Activated CD4-positive, alpha-beta T cell treated with anti-CD3 and anti-CD28 coated beads, Interleukin-2, amount 50 U/mL, for 24 hours (primary cell): ENCODE measurements at regions not wholly inside any gene's neighbourhood (a gene's known extent, or its start where the extent isn't known, plus 50 kb on each side); places are given as distances from the start of the nearest gene placed in this dataset.

Source experiments
- DNase-seq, 2 donors: peaks; one replicate each; pipeline ENCODE4 v3.0.0-alpha.2; 2020; ENCODE audit warnings: low read depth in 1 of 2, low spot score in 1 of 2

DNA sequence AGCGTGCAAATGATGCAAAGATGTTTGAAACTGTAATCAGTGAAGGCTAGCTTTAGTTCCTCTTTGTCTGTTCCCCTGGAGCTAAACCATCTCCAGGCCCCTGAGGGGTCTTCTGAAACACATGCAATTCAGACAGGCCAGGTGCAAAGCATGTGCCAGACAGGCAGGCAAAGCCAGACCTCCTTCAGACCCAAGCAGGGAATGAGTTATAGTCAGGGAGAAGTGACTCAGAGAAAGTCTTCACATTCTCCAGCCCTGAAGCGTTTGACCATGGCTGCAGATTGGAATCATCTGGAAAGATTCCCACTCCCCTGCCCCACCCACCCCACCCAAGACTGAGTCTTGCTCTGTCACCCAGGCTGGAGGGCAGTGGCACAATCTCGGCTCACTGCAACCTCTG lies 187.0 kb upstream of the ISX start:
- DNase-seq, result no peak

DNA sequence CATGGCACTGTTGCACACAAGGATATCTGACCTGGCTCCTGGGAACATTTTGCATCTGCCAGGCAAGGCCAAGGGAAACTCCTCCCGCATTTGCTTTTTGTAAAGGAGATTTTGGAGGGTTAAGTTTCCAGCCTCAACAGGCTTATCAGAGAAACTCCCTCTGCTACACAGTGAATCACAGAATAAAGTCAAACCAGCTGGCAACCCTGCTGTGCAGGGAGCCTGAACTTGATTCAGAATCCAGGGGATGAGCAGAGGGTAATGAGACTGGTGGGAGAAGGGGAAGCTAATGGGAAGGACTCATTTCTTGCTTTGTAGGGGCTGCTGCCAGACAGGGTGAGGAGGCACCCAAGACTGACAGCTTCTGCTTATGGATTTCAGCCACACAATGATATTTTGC lies 185.3 kb upstream of the ISX start:
- DNase-seq, result no peak

DNA sequence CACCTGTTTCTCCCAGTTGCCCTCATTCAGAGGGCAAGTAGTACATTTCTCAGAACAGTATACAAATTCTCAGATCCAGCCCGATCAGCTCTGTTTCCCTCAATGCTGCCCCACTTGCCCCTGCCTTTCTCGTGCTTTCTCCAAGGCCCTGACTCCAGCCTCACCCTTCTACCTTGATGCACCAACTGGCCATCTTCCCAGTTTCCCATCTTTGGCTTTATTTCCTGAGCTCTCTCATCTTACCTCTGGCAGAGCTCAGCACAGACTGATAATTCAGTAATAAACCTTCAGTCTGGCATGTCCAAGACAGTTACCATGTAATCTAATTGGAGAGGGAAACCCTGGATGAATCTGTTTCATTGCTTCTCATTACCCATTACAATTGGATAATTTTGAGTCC lies 184.5 kb upstream of the ISX start:
- DNase-seq, result no peak

DNA sequence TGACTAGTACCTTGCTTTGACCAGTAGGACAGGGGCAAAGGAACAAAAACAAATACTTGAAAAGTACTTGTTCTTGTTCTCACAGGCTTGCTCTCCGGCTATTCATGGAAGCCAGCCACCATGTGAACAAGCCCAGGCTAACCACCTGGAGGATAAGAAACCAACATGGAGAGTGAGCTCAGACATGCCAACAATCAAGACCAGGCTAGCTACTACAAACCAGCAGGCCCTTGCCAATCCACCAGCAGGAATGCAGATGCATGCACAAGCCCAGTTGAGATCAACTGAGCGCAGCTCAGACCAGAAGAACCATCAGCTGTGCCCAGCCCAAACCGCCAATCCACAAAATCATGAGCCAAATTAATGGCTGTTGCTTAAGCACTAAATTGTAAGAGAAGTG lies 180.1 kb upstream of the ISX start:
- no peak for DNase-seq

DNA sequence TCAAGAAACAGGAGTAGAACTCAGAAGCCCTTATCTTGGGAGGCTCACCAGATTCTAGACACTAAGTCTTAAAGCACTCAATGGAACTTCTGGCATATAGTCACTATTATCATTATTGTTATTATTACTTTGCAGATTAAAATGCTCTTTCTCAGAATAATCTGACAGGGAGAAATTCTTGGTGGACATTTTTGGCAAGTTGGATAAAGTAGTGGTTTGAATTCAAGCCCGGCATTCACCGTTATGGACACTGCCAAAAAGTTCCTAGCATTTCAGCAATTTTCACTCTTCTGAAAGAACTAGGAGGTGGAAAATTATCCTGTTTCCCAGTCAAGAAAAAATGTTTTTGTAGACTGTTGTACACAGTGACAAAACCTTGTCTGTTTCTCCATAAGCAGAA lies 179.6 kb upstream of the ISX start:
- DNase-seq, result no peak

DNA sequence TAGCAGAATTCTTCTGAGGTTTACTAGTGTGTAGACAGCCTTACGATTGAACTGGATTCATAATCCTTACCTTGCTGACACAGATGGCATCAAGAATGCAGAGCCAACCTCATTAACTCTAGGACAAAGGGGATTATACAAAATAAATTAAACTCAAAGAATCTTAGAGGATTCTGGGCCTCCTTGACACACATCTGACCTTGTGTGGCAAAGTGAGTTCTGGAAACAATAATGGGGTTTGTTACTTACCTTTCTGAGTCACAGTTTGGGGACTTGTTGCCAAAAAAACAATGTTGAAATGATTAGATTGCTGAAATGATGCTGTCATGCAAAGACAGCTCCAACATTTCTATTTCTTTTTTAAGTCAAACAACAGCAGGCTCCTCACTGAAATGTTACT lies 179.1 kb upstream of the ISX start:
- DNase-seq, result no peak

DNA sequence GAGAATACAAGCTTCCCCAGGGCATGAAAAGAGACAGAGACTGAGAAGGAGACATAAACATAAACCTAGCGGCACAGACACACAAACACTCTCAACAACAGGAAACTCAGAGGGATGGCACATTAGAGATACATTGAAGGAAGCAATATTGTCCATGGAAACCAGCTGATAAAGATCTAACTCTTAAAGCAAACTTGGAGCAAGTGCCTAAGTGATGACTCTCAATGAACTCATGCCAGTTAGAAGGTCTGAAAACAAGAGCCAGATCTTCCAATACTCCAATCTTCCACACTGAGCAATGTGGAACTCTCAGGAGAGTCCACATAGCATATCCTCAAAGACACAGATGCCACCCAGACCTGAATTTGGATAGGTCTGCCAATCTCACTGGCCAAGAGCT lies 168.8 kb upstream of the ISX start:
- DNase-seq, result no peak

DNA sequence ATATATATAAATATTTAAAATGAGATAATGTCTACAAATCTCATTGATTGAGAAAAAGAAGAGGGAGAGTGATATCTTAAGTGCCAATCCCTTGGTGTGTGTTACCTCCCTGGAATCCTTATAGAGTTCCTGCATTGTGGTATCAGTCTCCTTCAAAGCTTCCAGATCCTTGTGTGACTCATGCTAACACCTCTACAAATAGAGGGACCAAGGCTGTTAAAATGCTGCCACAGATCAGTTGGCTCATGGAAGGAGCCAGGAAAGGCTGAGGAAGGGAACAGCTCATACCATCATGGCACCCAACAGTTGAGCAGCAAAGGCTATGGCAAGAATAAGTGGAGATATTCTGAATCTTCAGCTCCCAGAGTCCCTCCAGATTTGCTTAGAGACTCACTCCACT lies 163.6 kb upstream of the ISX start:
- DNase-seq, result no peak

DNA sequence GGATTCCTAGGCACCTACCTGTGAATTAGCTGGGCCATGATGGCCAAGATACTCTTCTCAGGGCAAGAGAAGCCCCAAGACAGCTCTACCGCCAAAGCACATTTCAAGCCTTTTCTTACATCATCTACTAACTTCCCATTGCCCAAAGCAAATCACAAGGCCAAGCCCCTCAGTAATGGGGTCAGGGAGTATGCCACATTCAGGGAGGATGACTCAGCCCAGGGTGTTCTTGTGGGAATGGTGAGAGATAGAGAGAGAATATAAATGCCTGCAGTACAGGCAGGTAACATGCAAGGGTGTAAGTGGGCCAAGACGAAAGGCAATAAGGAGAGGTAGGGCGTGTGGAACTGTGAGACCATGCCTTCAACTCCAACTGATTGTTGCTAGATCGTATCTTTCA lies 162.5 kb upstream of the ISX start:
- DNase-seq, result no peak

DNA sequence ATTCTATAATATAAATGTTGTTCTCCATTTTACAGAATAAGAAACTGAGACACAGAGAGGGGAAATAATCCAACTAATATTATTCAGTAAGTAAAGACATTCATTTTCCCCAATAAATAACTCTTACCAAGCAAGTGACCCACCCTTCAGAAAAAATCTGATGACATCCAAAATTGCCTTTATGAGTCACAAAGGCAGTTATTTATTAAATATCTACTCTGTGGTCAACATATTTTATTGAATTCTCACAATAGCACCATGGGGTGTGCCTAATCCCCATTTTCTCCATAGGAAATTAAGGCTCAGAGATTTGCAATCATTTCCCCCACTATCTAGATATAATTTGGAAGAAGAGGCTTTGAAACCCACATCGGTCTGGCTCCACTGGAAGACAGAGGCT lies 161.5 kb upstream of the ISX start:
- DNase-seq, result no peak

DNA sequence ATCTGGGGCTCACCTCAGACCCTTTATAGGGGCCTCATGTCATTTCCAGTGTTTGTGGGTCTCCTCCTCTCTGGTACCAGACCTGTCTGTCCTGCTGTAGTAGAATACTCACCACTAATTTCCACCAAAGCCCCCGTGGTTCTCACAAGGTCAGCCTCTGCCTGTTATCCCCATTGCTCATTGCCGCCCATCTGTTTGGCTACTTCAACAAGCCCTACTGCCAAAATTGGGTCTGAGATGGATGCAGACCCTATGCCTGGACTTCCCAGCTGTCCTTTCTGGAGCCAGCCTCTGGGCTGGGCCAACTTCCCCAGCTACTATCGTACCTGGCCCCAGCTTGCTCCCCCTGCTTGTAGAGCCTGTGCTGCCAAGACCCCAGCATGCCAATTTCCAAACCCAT lies 152.1 kb upstream of the ISX start:
- no peak for DNase-seq

DNA sequence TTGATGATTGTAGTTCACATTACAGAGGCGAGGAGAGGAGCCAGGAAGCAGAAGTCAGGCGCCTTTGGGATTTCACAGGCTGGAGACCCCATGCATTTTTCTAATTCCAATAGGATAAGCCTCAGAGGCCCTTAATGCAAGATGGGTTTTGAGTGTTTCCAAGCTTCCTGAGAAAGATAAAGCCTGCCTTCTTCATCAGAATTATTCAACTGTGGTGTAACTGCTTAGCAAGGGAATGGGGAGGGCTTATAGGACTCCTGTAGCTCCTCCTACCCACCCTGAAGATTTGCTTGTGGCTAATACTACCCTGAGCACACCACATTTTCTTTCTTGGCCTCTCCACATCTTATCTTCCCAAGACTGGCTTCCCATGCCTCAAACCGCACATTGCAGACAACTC lies 151.1 kb upstream of the ISX start:
- no peak for DNase-seq

DNA sequence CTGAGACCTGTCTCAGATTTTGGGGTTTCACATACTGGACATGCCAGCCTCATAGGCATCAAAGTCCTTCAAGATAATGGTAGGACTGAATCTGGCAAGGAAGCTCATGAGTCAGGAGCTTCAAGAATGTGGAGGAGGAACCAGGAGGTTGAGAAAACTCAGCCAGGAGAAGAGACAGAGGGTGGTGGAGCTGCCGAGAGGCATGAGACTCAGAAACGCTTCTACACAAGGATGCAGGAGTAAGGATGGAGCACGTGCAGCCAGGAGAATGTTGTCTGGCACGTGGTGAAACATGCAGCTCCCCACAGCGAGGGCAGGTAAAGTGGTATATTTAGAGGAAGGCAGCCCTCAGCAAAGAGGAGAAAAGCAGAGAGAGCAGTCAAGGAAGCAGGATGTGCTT lies 148.7 kb upstream of the ISX start:
- DNase-seq, result no peak

DNA sequence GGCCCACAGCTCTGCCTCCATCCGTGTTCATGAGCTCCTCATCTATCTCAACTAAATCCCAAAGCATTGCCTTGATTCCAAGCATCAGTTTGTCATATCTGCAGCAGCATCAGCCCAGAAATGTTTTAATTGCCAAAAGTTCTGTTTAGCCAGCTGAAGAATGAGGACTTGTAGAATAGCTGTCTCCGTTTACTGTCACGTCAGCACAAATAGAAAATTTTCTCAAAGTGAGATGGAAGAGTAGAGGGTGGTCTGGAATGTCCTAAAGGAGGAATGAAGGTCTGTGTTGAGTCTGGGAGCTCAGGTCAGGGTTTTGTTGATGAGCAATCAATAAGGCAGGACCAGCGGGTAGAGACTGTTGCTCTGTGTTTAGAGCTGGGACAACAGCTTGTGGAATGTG lies 134.9 kb upstream of the ISX start:
- DNase-seq, result no peak

DNA sequence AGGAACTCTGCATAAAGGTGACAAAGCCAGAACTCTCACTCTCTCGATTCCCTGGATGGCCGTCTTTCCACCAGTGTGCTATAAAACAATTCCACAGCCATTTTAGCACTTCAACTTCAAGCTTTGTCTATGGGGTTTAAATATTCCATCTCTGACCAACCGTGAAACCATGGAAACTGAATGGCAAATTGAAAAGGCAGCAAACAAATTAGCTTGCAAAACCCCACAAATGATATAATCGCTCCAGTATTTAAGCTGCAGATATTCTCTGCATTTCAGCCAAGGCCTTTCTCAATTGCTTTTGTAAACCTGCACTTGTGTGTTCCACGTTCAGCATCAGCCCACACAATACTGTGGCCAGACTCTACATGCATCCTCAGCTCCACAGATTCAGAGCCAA lies 131.7 kb upstream of the ISX start:
- DNase-seq, result no peak

DNA sequence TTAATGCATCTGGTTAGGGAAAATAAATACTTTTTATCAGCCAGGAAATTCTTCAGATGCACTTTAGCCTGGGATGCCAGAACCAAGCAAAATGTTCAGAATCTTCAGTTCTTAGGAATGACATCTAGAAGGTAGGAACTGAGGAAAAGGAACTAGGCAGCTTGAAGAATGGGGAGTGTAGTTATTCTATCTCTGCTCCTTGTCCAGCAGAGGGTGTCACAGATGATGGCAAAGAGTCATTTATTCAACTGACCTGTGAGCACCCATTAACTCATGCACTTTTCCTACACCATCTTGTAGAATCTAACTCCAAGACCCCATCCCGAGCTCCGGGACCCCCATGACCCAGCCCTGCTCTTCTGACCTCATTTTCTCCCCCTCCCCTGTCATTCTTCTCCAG lies 122.1 kb upstream of the ISX start:
- no peak for DNase-seq

DNA sequence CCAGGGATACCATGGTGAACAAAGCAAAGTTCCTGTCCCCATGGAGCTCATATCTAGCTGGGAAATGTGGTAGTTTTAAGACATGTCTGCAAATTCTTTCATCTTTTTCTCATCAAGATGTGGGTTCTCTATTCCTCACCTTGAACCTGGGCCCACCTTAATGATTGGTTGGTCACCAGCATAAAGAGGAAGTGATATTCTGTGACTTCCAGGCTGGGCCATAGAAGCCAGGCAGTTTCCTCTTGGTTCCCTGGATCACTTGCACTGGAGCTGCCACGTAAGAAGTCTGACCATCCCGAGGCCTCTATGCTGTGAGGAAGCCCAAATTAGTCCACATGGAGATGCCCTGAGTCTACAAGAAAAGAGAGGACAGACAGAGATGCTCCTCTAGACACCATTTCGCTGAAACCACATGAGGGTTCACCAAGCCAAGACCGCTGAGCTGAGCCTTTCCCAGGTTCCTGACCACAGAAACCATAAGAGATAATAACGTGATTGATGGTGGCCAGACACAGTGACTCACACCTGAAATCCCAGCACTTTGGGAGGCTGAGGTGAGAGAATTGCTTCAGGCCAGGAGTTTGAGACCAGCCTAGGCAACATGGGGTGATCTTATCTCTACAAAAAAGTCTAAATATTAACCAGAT lies 119.5 kb upstream of the ISX start:
- no peak for DNase-seq

DNA sequence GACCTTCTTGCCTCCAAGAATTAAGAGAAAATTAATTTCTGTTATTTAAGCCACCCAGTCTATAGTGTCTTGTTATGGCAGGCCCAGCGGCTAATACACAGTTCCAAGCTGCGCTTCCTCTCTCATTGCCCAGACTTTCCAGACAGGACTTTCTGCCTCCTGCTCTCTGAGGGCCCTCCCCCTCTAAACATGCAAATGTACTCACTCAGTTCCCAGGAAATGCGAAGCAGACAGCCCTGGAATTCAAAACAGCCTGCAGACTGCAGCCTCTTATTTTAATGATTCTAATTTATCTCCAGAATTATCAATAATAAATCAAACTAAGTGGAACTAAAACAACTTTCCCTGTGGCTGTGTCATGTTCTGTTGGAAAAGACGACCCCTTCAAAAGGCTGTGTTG lies 115.5 kb upstream of the ISX start:
- DNase-seq, result no peak

DNA sequence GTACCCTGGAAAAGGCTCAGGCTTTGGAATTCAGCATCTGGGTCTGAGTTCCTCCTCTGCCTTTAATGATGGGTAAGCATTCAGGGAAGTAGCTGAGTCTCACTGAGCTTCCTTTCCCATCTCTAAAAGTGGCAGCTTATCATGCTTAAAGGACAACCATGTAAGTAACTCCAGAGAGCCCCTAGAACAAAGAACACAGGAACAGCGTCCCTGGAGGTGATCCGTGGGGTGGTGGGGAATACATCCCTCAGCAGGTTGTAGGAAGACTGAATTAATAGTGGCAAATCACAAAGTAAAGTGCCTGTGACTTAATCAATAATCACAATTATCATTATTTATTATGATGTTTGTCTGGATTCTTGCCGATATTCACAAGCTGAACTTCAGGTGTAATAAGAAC lies 114.7 kb upstream of the ISX start:
- no peak for DNase-seq

DNA sequence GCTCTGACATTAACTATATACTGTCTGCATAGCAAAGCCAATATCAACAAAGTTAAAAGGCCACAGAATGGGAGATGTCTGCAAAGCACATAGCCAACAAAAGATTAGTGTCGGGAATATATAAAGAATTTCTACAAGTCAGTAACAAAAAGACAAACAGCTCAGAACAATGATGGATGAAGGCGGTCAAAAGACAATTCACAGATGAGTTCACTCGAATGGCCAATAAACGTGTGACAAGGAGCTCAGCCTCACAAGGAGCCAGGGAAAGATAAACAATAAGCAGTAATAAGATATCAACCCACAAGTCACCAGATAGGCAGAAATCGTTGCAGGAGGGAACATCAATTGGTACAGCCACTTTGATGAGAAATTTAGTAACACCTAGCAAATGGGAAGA lies 106.0 kb upstream of the ISX start:
- DNase-seq, result no peak

DNA sequence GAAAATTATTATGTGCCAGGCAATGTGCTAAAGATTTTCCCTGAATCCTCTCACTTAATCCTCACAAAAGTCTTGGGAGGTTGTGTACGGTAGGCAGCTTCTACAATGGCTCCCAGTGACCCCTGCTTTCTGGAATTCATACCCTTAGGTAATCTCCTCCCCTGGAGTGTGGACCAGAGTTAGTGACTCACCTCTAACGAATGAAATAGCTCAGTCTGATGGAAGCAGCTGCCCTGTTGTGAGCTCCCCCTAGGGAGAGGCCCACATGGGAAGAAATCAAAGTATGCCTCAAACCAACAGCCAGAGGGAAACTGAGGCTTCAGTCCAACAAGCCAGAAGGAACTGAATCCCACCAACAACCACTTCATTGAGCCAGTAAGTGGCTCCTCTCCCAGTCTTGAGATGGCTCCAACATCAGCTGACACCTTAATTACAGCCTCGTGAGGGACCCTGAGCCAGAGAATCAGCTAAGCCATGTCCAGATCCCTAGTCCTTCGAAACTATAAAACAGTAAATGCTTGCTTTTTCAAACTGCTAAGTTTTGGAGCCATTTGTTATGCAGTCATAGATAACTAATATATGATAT lies 98.9 kb upstream of the ISX start:
- DNase-seq, result no peak

DNA sequence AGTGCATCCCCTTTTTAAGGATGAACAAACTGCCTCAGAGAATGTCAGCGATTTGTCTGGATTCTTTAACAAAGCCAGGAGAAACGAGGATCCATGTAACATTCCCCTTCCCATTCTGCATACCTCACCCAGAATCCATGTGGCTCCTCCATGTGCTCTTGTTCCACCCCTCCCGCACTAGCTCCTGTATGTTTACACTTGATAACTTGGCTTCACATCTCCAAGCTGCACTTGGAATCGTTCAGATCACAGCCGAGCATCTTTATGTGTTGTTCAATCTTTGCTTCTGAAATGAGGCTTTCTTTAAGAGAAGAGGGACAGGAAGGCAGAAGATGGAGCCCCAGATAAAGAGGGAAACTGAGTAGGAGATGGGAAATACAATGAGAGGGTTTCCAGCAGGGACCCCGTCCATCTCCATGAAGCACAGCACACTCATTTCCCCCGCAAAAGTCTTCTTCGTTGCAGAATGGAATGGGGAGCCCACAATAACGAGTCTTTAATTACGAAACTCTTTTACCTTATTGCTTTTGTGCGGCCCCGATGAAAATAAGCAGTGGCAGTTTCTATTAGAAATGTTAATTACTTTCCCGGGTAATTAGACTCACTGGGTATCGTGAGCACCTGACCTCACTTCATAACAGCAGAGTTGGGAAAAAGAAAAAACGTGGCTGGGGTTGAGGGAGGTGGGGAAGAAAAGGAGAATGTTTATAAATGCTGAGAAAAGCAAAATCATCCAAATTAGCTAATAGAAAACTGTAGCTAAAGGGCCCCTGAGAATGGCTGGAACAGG lies 96.8 kb upstream of the ISX start:
- no peak for DNase-seq

DNA sequence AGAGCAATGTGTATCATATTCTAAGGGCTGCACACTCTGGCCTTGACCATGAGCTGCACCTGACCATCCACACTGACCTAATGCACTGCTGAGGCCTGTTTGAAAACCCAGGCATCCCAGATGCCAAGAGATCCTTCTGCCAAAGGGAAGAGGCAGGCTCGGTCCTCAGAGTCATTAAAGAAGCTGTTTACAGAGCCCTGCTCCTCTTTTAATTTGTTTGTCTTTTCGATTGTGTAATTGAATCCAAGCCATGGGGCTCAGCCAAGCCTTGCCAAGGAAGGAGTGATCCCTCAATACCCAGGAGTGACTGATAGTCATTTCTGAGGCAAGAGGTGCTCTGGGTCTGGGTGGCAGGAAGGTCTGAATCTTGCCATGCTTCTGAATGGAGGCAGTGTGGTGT lies 94.5 kb upstream of the ISX start:
- DNase-seq, result no peak
